B cell (primary cell): ENCODE measurements at regions not wholly inside any gene's neighbourhood (a gene's known extent, or its start where the extent isn't known, plus 50 kb on each side); places are given as distances from the start of the nearest gene placed in this dataset.

Experiments used
- ATAC-seq: fragments of 200-7000 bp; cut with Tn5 transposase; one replicate; pipeline ENCODE4 v1.10.0; 2021; ENCODE audit warnings: low read depth, mild to moderate bottlenecking, moderate number of reproducible peaks, moderate library complexity
- CTCF ChIA-PET: fragments of 350-600 bp; sonication (Branson Sonifier 250); formaldehyde crosslinking; loops from one replicate; lab custom pipeline; 2021; ENCODE audit warnings: antibody characterized with exemption, inconsistent platforms; lab: Charles Lee
- POLR2A ChIA-PET: fragments of 350-600 bp; sonication (Branson Sonifier 250); formaldehyde crosslinking; loops from one replicate; lab custom pipeline; 2021; ENCODE audit warnings: antibody characterized with exemption; lab: Charles Lee
- DNase-seq: peaks from one replicate; pipeline ENCODE4 v3.0.0; 2013
- H2AFZ ChIP-seq: 2 replicates; pipeline ENCODE4 v1.6.1; 2012; ENCODE audit warnings: mild to moderate bottlenecking, low read depth, low read length; ENCODE audit not compliant: insufficient read depth, poor library complexity, severe bottlenecking
- H3K27ac ChIP-seq, 2 donors: 1 replicate in 1 of 2; 2 replicates in 1 of 2; pipeline ENCODE4 v1.5.1; 2012 to 2013; ENCODE audit warnings: low read length in 2 of 2, mild to moderate bottlenecking in 2 of 2, moderate library complexity in 1 of 2
- H3K27me3 ChIP-seq, 4 experiments: fragments of 200-600 bp in 1 of 4; sonication (generic) in 1 of 4; replicated peaks in 1 of 4; 1 replicate in 2 of 4; 2 replicates in 2 of 4; pipeline versions ENCODE4 v1.6.1 to v1.7.0; 2013 to 2016; ENCODE audit warnings: low read length in 3 of 4, mild to moderate bottlenecking in 2 of 4, mixed read lengths in 1 of 4, moderate library complexity in 1 of 4; ENCODE audit not compliant: insufficient read depth in 4 of 4, control insufficient read depth in 3 of 4; ENCODE audit errors: control extremely low read depth in 1 of 4
- H3K36me3 ChIP-seq, 2 experiments: replicated peaks in 1 of 2; 1 replicate in 1 of 2; 2 replicates in 1 of 2; pipeline versions ENCODE4 v1.6.1 to v1.7.1; 2013; ENCODE audit warnings: low read length in 1 of 2; ENCODE audit not compliant: insufficient read depth in 2 of 2, control insufficient read depth in 1 of 2; ENCODE audit errors: control extremely low read depth in 1 of 2, extremely low read depth in 1 of 2
- H3K4me1 ChIP-seq, 2 donors: fragments of 200-600 bp in 1 of 2; sonication (generic) in 1 of 2; 1 replicate in 1 of 2; 2 replicates in 1 of 2; pipeline versions ENCODE4 v1.5.1 to v1.6.1; 2013 to 2017; ENCODE audit warnings: low read length in 2 of 2; ENCODE audit not compliant: control insufficient read depth in 2 of 2, insufficient read depth in 2 of 2
- H3K4me2 ChIP-seq: replicated peaks from 2 replicates; pipeline ENCODE3; 2012; ENCODE audit warnings: mild to moderate bottlenecking, low read depth, low read length; ENCODE audit not compliant: poor library complexity, severe bottlenecking
- H3K4me3 ChIP-seq, 5 experiments: fragments of 200-600 bp in 1 of 5; sonication (generic) in 1 of 5; 1 replicate in 3 of 5; 2 replicates in 2 of 5; pipeline versions ENCODE4 v1.5.1 to v1.7.0; 2011 to 2016; ENCODE audit warnings: low read length in 4 of 5, mild to moderate bottlenecking in 4 of 5, low read depth in 2 of 5, control low read depth in 1 of 5, moderate library complexity in 1 of 5; ENCODE audit not compliant: insufficient read depth in 1 of 5; ENCODE audit errors: control extremely low read depth in 1 of 5, extremely low read depth in 1 of 5
- H3K79me2 ChIP-seq: fragments of 200-600 bp; sonication (generic); one replicate; pipeline ENCODE4 v1.6.0; 2016; ENCODE audit warnings: low read length; ENCODE audit not compliant: control insufficient read depth, insufficient read depth
- H3K9ac ChIP-seq: fragments of 200-600 bp; sonication (generic); 2 replicates; pipeline ENCODE4 v1.6.1; 2017; ENCODE audit warnings: mild to moderate bottlenecking, low read length, moderate library complexity
- H3K9me3 ChIP-seq, 3 donors: one replicate each; pipeline versions ENCODE4 v1.6.1 to v1.7.1; 2013; ENCODE audit warnings: low read length in 2 of 3; ENCODE audit not compliant: control insufficient read depth in 2 of 3, insufficient read depth in 1 of 3; ENCODE audit errors: control extremely low read depth in 1 of 3
- H4K20me1 ChIP-seq: 2 replicates; pipeline ENCODE4 v1.6.0; 2012; ENCODE audit warnings: mild to moderate bottlenecking, low read length; ENCODE audit not compliant: insufficient read depth, control insufficient read depth, poor library complexity, severe bottlenecking
- H3K27ac Mint-ChIP-seq: one replicate; pipeline ENCODE4 v1.8.0; 2021; ENCODE audit warnings: mixed read lengths
- H3K27me3 Mint-ChIP-seq: one replicate; pipeline ENCODE4 v1.8.0; 2021; ENCODE audit warnings: mixed read lengths
- H3K4me1 Mint-ChIP-seq: one replicate; pipeline ENCODE4 v1.8.0; 2021; ENCODE audit warnings: mixed read lengths
- H3K4me3 Mint-ChIP-seq: one replicate; pipeline ENCODE4 v1.8.0; 2021; ENCODE audit warnings: mixed read lengths
- H3K9me3 Mint-ChIP-seq: one replicate; pipeline ENCODE4 v1.8.0; 2022; ENCODE audit warnings: mixed read lengths; ENCODE audit not compliant: insufficient read depth
- CTCF ChIP-seq: fragments of 200-600 bp; IDR thresholded peaks from one replicate; pipeline ENCODE4 v1.8.0; 2022; ENCODE audit warnings: antibody characterized with exemption, mild to moderate bottlenecking
- EZH2 ChIP-seq: IDR thresholded peaks from 2 replicates; pipeline ENCODE4 v1.6.1; 2012; ENCODE audit warnings: borderline replicate concordance, low read depth, mild to moderate bottlenecking, moderate library complexity, low read length; ENCODE audit not compliant: insufficient read depth, poor library complexity, severe bottlenecking
- WGBS: methylation state at CpG from one replicate; pipeline ENCODE4 v1.1.5; 2013; ENCODE audit warnings: missing lambda C conversion rate; ENCODE audit not compliant: insufficient coverage; 5-methylcytosine and 5-hydroxymethylcytosine counted together
- intact Hi-C: fragments of 100-400 bp; cut with micrococcal nuclease; formaldehyde crosslinking; loops from one replicate; pipeline ENCODE4 v1.10.0; 2022

DNA sequence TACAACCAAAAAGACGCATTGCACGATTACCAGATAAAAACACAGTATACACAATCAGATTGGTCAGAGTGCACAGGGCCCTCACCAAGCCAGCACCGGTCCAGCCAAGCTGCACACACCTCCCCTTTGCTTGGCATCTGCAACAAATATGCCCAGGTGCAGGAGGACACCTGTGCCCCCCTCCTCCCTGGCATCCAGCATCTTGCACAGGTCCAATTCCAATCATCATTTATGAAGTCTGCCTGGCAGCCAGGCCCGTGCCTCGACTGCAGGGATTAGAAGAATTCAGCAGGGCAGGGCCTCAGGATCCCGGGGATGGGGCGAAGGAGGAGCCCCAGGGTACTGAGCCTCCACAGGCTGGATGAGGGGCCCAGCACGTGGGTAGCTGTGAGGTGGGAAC lies 302.1 kb downstream of the CTTN start:
- Histone ChIP-seq H3K4me2 (no peak overlapping the region), H3K4me1 (no peaks in the 10 kb centered on the region), H2AFZ (no peak overlapping the region), H3K9me3 (peaks cover 0 to 11% (median 0%) of the 10 kb centered on the region in 3 donors), H3K27me3 (no peaks in the 10 kb centered on the region), H3K4me3 (no peak overlapping the region), H3K36me3 (no peaks in the 10 kb centered on the region), H3K27ac (no peak overlapping the region), H3K79me2 (no peaks in the 10 kb centered on the region), H4K20me1 (no peaks in the 10 kb centered on the region), H3K9ac (no peak overlapping the region)
- ATAC-seq (no peak), DNase-seq (no peak)
- no peak overlapping the region for H3K4me3 Mint-ChIP-seq
- TF ChIP-seq EZH2: no peak
- TF ChIP-seq CTCF: no peak
- peaks cover 5% of the 10 kb centered on the region for H3K27me3 Mint-ChIP-seq
- no peaks in the 10 kb centered on the region for H3K4me1 Mint-ChIP-seq
- H3K9me3 Mint-ChIP-seq: peaks cover 4% of the 10 kb centered on the region
- CTCF ChIA-PET: no interaction called here
- 85% methylated on average over 8 of the region's 8 CpGs for WGBS
- intact Hi-C loops: no loop called here
- POLR2A ChIA-PET: no interaction called here
- no peak overlapping the region for H3K27ac Mint-ChIP-seq

DNA sequence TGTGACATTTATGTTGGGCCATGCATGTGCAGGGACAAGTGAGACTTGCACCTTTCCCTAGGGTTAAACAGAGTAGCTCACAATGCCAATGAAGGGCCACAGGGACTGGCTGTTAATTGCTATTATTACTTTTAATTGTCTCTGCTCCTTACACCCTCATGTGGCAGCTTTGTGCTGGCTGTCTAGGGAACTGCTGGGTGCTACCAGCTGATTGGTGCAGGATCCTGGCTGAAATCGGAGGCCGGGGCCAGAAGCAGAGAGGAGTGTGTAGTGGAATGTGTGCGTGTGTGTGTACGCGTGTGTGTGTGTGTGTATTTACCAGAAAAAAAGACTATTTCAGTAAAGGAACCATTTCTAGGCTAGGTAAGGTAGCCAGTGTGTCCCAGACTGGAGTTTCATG lies 302.5 kb downstream of the CTTN start:
- no peak overlapping the region for H3K4me2 ChIP-seq
- no peaks in the 10 kb centered on the region for H3K4me1 Mint-ChIP-seq
- no peaks in the 10 kb centered on the region for H3K79me2 ChIP-seq
- H3K27ac Mint-ChIP-seq: no peak overlapping the region
- H3K4me3 ChIP-seq: no peak overlapping the region
- ChIA-PET CTCF (interaction anchor here (0.7 kb wide), 1 partner anchor 353 kb away, joined by 3 read pairs; no protein-coding TSS in a partner anchor), POLR2A (no interaction called here)
- no peak overlapping the region for H3K27ac ChIP-seq
- H3K9me3 Mint-ChIP-seq: peaks cover 4% of the 10 kb centered on the region
- H2AFZ ChIP-seq: no peak overlapping the region
- H3K27me3 ChIP-seq: no peaks in the 10 kb centered on the region
- H4K20me1 ChIP-seq: no peaks in the 10 kb centered on the region
- DNase-seq: no peak
- no peak overlapping the region for H3K9ac ChIP-seq
- no peak overlapping the region for H3K4me3 Mint-ChIP-seq
- 79% methylated on average over 5 of the region's 5 CpGs for WGBS
- H3K4me1 ChIP-seq: no peaks in the 10 kb centered on the region
- intact Hi-C loops: no loop called here
- H3K9me3 ChIP-seq: peaks cover 0 to 8% (median 0%) of the 10 kb centered on the region in 3 donors
- no peak for TF ChIP-seq EZH2
- no peak for TF ChIP-seq CTCF
- ATAC-seq: no peak
- peaks cover 5% of the 10 kb centered on the region for H3K27me3 Mint-ChIP-seq
- no peaks in the 10 kb centered on the region for H3K36me3 ChIP-seq
